K562 (cell line): ENCODE measurements at regions not wholly inside any gene's neighbourhood (a gene's known extent, or its start where the extent isn't known, plus 50 kb on each side); places are given as distances from the start of the nearest gene placed in this dataset.

Source experiments
- ATAC-seq: fragments of 200-7000 bp; cut with Tn5 transposase; 3 replicates; pipeline ENCODE4 v1.9.1; 2020; ENCODE audit warnings: moderate library complexity
- BruUV-seq: library from RNA; stranded (reverse); fragments of 400-500 nt; replicated peaks from 2 replicates; lab custom pipeline; 2021; lab: Mats Ljungman, UMichigan
- CTCF ChIA-PET: fragments of 300-600 bp; formaldehyde crosslinking; extraction: SDS; loops from one replicate; lab custom pipeline; 2021; ENCODE audit warnings: low intra/inter-chr PET ratio; lab: Yijun Ruan, JAX
- POLR2A ChIA-PET: fragments of 300-600, 350-650 bp; sonication (Branson Sonifier 250); formaldehyde crosslinking; extraction: SDS; loops from one replicate; lab custom pipeline; 2021; ENCODE audit warnings: antibody characterized with exemption, inconsistent platforms; lab: Yijun Ruan, JAX
- DNase-seq, 4 experiments: peaks; one replicate each; pipeline versions ENCODE4 v3.0.0 to v3.0.0-alpha.2; 2011 to 2018; ENCODE audit warnings: low spot score in 3 of 4, mixed read lengths in 3 of 4; ENCODE audit errors: extremely low read depth in 1 of 4
- FAIRE-seq: peaks from 2 replicates; lab custom pipeline; 2011; peaks lifted over from hg19 to GRCh38; lab: Jason Lieb, UNC
- H2AFZ ChIP-seq: 2 replicates; pipeline ENCODE4 v1.6.0; 2011; ENCODE audit warnings: low read depth, low read length, control low read depth, inconsistent platforms
- H3K27ac ChIP-seq: fragments of 200-600 bp; 3 replicates; pipeline ENCODE4 v1.8.0; 2011; ENCODE audit warnings: low read depth, mild to moderate bottlenecking, control low read depth, inconsistent platforms, low read length, moderate library complexity, mixed read lengths; ENCODE audit errors: extremely low read depth
- H3K27me3 ChIP-seq, 2 experiments: fragments of 300-600 bp in 1 of 2; 2 replicates in 1 of 2; 3 replicates in 1 of 2; pipeline versions ENCODE4 v1.6.0 to v1.8.0; 2011; ENCODE audit warnings: inconsistent platforms in 2 of 2, low read length in 2 of 2, mild to moderate bottlenecking in 1 of 2, mixed read lengths in 1 of 2, moderate library complexity in 1 of 2; ENCODE audit not compliant: control insufficient read depth in 2 of 2, insufficient read depth in 2 of 2
- H3K36me3 ChIP-seq: fragments of 300-600 bp; 3 replicates; pipeline ENCODE4 v1.8.0; 2011; ENCODE audit warnings: mild to moderate bottlenecking, low read length, inconsistent platforms; ENCODE audit not compliant: control insufficient read depth, insufficient read depth
- H3K4me1 ChIP-seq, 2 experiments: fragments of 200-600 bp in 1 of 2; replicated peaks in 1 of 2; 2 replicates in 1 of 2; 3 replicates in 1 of 2; pipeline versions ENCODE4 v1.5.1 to v1.8.0; 2011; ENCODE audit warnings: inconsistent platforms in 2 of 2, low read length in 2 of 2, mild to moderate bottlenecking in 1 of 2, mixed read lengths in 1 of 2, moderate library complexity in 1 of 2; ENCODE audit not compliant: control insufficient read depth in 2 of 2, insufficient read depth in 2 of 2
- H3K4me2 ChIP-seq: 2 replicates; pipeline ENCODE4 v1.6.1; 2011; ENCODE audit warnings: low read length, control low read depth, inconsistent platforms, mixed read lengths; ENCODE audit not compliant: insufficient read depth
- H3K4me3 ChIP-seq: fragments of 200-600 bp; sonication (generic), shearing (Covaris generic); 2 replicates; pipeline ENCODE4 v1.5.1; 2016; ENCODE audit warnings: control low read depth, inconsistent platforms
- H3K79me2 ChIP-seq: fragments of 200-600 bp; 3 replicates; pipeline ENCODE4 v1.8.0; 2011; ENCODE audit warnings: low read length, inconsistent platforms; ENCODE audit not compliant: control insufficient read depth, insufficient read depth
- H3K9ac ChIP-seq, 2 experiments: 2 replicates each; pipeline versions ENCODE4 v1.6.0 to v1.6.1; 2011; ENCODE audit warnings: low read depth in 2 of 2, low read length in 2 of 2, control low read depth in 1 of 2, inconsistent platforms in 1 of 2, mild to moderate bottlenecking in 1 of 2, mixed read lengths in 1 of 2; ENCODE audit not compliant: insufficient read depth in 1 of 2
- H3K9me1 ChIP-seq: one replicate; pipeline ENCODE4 v1.6.0; 2011; ENCODE audit warnings: inconsistent platforms, mild to moderate bottlenecking, low read length, moderate library complexity; ENCODE audit not compliant: control insufficient read depth, insufficient read depth
- H3K9me3 ChIP-seq: replicated peaks from 2 replicates; pipeline ENCODE4 v1.5.1; 2011; ENCODE audit warnings: low read depth, low read length, inconsistent platforms; ENCODE audit not compliant: control insufficient read depth, insufficient read depth
- H4K20me1 ChIP-seq: replicated peaks from 2 replicates; pipeline ENCODE4 v1.6.1; 2011; ENCODE audit warnings: low read length, inconsistent platforms, mixed read lengths; ENCODE audit not compliant: control insufficient read depth, insufficient read depth
- ADNP ChIP-seq: fragments of 200-800 bp; sonication (Bioruptor generic); IDR thresholded peaks from 2 replicates; pipeline ENCODE4 v1.6.1; 2016; ENCODE audit warnings: missing genetic modification characterization, missing compliant biosample characterization
- DNMT1 ChIP-seq: fragments of 450-650 bp; IDR thresholded peaks from 2 replicates; pipeline ENCODE4 v1.6.1; 2016; ENCODE audit warnings: antibody characterized with exemption, mild to moderate bottlenecking
- ETS2 ChIP-seq: IDR thresholded peaks from 2 replicates; pipeline ENCODE4 v1.6.1; 2016; ENCODE audit warnings: borderline replicate concordance, missing genetic modification characterization, mild to moderate bottlenecking, moderate library complexity, missing compliant biosample characterization; ENCODE audit not compliant: poor library complexity, severe bottlenecking
- HMG20B ChIP-seq: fragments of 250-450 bp; sonication (Bioruptor Pico); IDR thresholded peaks from 2 replicates; pipeline ENCODE4 v1.5.0; 2021; ENCODE audit warnings: mild to moderate bottlenecking
- MIER1 ChIP-seq: fragments of 450-650 bp; IDR thresholded peaks from 2 replicates; pipeline ENCODE4 v1.6.1; 2016; ENCODE audit warnings: antibody characterized with exemption, mild to moderate bottlenecking, low read depth
- NEUROD1 ChIP-seq: fragments of 150-350 bp; IDR thresholded peaks from 2 replicates; pipeline ENCODE4 v1.6.1; 2014; ENCODE audit warnings: borderline replicate concordance, low read length, low read depth; ENCODE audit not compliant: partially characterized antibody
- SIN3A ChIP-seq, 2 experiments: fragments of 150-350 bp in 1 of 2; IDR thresholded peaks; 2 replicates each; pipeline ENCODE4 v1.6.1; 2011 to 2016; ENCODE audit warnings: borderline replicate concordance in 2 of 2, low read depth in 2 of 2, low read length in 2 of 2, mild to moderate bottlenecking in 2 of 2, moderate library complexity in 2 of 2; ENCODE audit not compliant: control insufficient read depth in 1 of 2
- ZNF23 ChIP-seq: fragments of 250-450 bp; sonication (Bioruptor Pico); IDR thresholded peaks from 2 replicates; pipeline ENCODE4 v1.4.0; 2020; ENCODE audit warnings: mild to moderate bottlenecking
- ZNF584 ChIP-seq: fragments of 200-800 bp; sonication (Bioruptor generic); IDR thresholded peaks from 2 replicates; pipeline ENCODE4 v1.6.1; 2016; ENCODE audit warnings: low read depth, mild to moderate bottlenecking, missing genetic modification characterization, missing compliant biosample characterization
- ZZZ3 ChIP-seq: fragments of 450-650 bp; IDR thresholded peaks from 2 replicates; pipeline ENCODE4 v1.6.1; 2016; ENCODE audit warnings: antibody characterized with exemption, mild to moderate bottlenecking, moderate library complexity
- WGBS: fragments of 100-300 bp; shearing (Covaris generic); methylation state at CpG from one replicate; pipeline ENCODE4 v1.1.6; 2016; ENCODE audit warnings: low coverage, mixed read lengths; ENCODE audit not compliant: insufficient coverage; ENCODE audit errors: missing lambda C conversion rate; 5-methylcytosine and 5-hydroxymethylcytosine counted together
- in situ Hi-C: fragments of 300-500 bp; cut with MboI; formaldehyde crosslinking; loops from 4 replicates; pipeline ENCODE4 v1.15.0; 2018; ENCODE audit warnings: inconsistent platforms, mixed read lengths
- intact Hi-C: fragments of 100-400 bp; cut with micrococcal nuclease; formaldehyde crosslinking; loops from 2 replicates; pipeline ENCODE4 v1.14.2; 2022
- TF ChIP-seq, protein P1 (sequence below): fragments of 450-650 bp; formaldehyde crosslinking; IDR thresholded peaks from 2 replicates; pipeline ENCODE4 v1.4.0; 2020; ENCODE audit warnings: mild to moderate bottlenecking

DNA sequence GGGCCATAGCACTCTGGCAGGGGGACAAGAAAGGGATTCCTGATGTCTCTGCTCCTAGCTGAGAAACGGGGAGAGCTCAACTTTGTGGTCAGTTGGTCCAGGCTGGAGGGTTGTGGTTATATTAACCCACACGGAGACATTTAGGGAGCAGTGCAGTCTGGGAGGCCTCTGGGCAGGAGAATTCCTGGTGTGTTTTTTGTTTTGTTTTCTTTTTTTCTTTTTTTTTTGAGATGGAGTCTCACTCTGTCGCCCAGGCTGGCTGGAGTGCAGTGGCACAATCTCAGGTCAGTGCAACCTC is 88.0 kb upstream of the SHISAL1 start (continued):
- TF ChIP-seq MIER1 = no peak
- no peak for TF ChIP-seq ZNF23 (CRISPR knock-in tag)
- TF ChIP-seq, protein P1, sequence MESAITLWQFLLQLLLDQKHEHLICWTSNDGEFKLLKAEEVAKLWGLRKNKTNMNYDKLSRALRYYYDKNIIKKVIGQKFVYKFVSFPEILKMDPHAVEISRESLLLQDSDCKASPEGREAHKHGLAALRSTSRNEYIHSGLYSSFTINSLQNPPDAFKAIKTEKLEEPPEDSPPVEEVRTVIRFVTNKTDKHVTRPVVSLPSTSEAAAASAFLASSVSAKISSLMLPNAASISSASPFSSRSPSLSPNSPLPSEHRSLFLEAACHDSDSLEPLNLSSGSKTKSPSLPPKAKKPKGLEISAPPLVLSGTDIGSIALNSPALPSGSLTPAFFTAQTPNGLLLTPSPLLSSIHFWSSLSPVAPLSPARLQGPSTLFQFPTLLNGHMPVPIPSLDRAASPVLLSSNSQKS (CRISPR knock-in tag) = no peak
- no peak for TF ChIP-seq DNMT1
- no peak for TF ChIP-seq HMG20B
- TF ChIP-seq ZZZ3 = no peak

DNA sequence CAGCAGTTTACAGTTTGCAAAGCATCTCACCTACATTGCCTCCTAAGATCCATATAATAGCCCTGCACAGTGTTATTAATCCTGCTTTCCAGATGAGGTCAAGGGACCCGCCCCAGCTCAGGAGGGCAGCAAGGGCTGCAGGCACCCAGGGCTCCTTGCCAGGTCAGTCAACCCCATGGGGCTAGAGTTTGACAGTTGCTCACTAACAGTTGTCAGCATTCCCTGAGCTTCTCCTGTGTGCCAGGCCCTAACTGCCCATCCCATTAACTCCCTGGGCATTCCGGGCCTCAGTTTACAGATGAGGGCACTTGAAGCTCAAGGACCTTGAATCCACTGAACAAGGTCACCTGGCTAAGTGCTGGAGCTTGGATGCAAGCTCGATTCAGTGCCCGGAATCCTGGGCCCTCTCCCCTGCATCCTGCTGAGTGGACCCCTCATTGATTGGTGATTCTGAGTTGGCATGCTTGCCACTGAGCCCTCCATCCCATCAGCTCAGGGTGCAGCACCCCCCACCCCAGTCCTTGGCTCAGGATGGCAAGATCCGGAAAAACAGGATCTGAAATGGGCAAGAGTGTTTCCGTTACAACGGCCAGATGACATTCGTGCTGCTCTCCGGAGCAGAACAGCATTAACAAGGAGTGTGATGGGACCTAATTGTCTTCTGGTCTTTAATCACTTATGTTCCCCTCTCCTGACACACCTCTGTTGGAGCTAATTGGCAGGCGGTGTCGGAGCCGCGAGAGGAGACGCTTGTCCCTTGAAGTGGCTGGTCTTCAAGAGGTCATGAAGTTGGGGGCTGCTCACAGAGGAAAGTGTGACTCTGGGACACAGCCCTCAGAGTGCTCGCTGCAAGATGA is 87.4 kb upstream of the SHISAL1 start:
- Histone ChIP-seq H3K4me3 (no peak overlapping the region), H3K27ac (no peak overlapping the region), H4K20me1 (no peaks in the 10 kb centered on the region), H3K4me2 (no peak overlapping the region), H3K36me3 (no peaks in the 10 kb centered on the region), H3K9ac (no peak overlapping the region), H3K9me3 (no peaks in the 10 kb centered on the region), H2AFZ (no peak overlapping the region), H3K79me2 (no peaks in the 10 kb centered on the region), H3K27me3 (peaks cover 0 to 22% of the 10 kb centered on the region in 2 experiments; a peak in 1 of 5 replicates), H3K9me1 (no peaks in the 10 kb centered on the region), H3K4me1 (no peaks in the 10 kb centered on the region)
- ATAC-seq (no peak), DNase-seq (no peak), FAIRE-seq (no peak)
- POLR2A ChIA-PET = no interaction called here
- 2% methylated on average over 15 of the region's 15 CpGs for WGBS
- intact Hi-C loops = no loop called here
- no TSS peak for BruUV-seq
- in situ Hi-C loops = no loop called here
- CTCF ChIA-PET = no interaction called here
- TF ChIP-seq ETS2 (tag) (no peak), SIN3A (IDR thresholded peaks at IDR 0.05; ENCODE audit: borderline replicate concordance in 2 of 2, control insufficient read depth in 1 of 2, low read depth in 2 of 2, low read length in 2 of 2) (no peak), NEUROD1 (no peak), ZNF584 (CRISPR knock-in tag) (no peak), ADNP (tag) (no peak)
